ENCODE measurements at regions not wholly inside any gene's neighbourhood (a gene's known extent, or its start where the extent isn't known, plus 50 kb on each side); places are given as distances from the start of the nearest gene placed in this dataset.
"Not testable (repeated sequence)": the region's sequence is repeated elsewhere in the genome, so short reads cannot be mapped to it uniquely, and the experiment has no call there.

DNA sequence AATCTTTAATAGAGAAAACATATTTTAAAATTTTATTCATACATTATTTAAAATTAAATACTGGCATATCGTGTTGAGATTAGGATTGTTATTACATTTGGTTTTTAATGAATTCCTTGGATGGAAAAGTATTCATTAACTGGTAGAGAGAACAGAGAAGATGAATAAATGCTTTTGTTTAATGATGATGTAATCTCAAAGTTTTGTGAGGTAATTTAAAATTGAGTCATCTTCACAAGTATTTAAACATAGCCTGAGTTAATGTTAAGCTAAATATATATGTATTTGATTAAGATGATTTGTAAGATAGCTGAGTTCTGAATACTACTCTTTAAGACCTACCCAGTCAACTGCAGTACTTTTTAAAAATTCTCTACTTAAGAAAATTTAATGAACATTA, 713.4 kb upstream of the VRK2 start:
- DNase-seq (ENCODE audit: low spot score) = no peak

- no peak for DNase-seq (ENCODE audit: low spot score)
These were observed 703.1 kb upstream of the VRK2 start for GRCh38 chr2:57343391-57344006.

- no peak for DNase-seq (ENCODE audit: low spot score)
These were observed 678.4 kb upstream of the VRK2 start for GRCh38 chr2:57368190-57368589.

- DNase-seq (ENCODE audit: low spot score) = no peak
These were observed 675.6 kb upstream of the VRK2 start for GRCh38 chr2:57370882-57371585.

DNA sequence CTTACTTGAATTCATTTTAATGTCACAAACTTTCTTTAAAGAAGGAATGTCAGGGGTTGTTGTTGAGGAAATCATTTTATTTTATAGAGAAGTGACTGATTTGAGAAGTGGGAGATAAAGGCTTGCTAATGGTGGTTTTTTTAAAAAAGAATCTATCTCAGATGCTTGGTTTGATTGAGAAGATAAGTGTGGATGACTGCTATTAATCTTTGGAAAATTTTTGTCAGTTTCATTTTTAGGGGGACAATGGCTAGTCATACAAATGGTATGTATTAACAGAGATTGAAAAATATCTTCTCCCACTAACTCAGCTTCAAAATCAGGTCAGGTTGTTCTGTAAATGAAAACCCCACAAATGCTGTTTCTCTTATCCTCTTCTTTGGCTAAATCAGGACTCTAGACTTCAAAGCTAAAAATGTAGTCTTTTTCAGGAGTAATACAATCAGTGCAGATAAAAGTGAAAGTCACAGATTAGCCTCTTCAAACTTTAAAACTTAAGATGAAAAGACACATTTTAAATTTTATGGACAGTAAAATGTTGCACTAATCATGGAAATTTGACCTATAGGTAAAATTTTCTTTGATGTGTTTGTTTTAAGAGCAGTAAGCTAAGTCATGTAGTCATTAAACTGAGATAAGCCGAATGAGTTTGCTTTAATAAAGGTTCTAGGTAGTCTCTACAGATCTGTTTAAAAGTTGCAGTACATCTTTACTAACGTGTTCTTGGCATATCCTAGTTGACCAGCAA, 674.2 kb upstream of the VRK2 start:
- no peak for DNase-seq (ENCODE audit: low spot score)

- no peak for DNase-seq (ENCODE audit: low spot score)
These were observed 673.1 kb upstream of the VRK2 start for GRCh38 chr2:57373530-57373929.

DNA sequence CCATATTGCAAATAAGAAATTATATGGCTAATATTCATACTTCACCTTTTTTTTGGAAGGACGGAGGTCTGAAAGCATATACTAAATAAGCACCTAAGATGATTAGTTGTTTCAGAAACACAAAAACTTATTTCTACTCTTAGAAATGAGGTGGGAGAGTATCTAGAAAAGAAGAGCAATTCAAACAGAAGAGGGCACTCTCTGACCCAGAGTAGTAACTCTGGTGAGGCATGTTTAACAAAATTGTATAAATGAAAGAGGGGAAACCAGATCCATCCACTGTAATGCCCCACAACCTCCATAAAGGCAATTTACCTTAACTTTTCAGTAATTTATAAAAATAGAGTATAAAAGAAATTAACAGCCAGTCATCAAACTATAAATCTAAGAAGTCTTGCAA, 669.6 kb upstream of the VRK2 start:
- DNase-seq (ENCODE audit: low spot score) = peak; percentile 7

- no peak for DNase-seq (ENCODE audit: low spot score)
These were observed 660.3 kb upstream of the VRK2 start for GRCh38 chr2:57386305-57386704.

DNA sequence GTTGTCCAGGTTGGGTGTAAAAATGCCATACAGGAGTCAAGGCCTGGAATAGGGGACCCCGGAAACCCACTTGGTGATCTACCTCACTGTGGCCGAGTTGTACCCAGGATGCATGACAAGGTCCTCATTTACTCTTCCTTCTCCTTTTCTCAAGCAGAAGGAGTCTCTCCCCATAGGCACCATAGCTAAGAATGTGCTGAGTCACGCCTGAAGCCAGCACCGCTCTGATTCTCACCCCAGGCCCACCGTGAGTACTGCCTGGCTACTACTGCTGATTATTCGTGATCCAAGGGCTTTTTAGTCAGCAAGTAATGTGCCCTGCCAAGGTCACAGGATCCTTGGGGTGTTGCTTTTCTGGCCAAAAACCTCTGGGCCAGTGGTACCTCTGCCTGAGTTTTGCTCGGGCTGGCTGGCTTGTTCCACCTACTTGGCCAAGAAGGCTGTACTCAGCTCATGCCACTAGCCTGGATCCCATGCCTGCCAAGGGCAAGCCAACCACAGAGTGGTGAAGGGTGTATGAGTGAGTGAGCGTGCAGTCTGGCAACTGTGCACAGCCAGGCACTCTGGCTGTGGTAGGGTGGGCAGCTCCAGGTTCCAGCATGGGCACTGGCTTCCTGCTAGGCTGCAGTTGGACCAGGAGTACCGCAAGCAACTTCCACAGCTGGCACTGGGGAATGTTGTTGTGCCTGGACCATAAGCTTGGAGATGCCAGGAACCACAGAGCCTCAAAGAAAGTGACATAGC, 650.1 kb upstream of the VRK2 start:
- no peak for DNase-seq (ENCODE audit: low spot score)

DNA sequence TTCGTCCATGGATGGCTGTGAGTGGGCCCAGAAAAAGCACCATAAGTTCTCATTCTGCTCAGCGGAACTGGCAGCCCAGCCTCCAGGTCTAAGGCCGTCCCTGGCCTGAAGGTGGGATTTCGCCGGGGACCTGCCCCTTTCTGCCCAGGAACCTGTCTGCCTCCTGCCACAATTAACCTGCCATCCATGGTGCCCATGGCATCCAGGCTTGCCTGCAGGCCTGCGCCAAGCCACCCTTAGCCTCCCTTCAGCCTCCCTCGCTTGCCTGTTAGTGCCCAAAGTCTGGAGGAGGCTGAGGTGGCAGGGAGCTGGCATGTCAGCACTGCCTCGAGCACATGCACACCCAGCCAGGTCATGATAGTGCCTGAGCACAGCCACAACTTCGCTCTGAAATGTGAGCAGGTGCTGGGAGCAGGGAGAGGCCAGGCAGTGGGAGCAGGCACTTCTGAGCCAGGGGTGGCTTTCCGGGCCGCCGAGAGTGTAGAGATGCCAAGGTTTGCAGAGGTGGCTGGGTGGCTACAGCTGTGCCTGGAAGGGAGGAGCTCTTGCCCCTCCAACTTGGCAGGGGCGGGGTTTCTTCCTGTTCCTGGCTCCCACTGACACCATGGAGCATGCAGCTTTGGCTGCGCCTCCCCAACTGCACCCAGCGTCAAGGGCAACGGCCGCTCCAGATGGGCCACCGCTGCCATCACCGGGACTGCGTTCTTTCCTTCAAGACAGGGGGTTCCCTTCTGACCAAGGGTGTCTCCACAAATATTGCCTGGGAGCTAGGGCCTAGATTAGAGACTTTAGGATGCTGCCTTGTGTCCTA, 648.9 kb upstream of the VRK2 start:
- DNase-seq (ENCODE audit: low spot score) = no peak

GRCh38 chr2:57399057-57399456, 647.5 kb upstream of the VRK2 start:
- DNase-seq (ENCODE audit: low spot score) = no peak

DNA sequence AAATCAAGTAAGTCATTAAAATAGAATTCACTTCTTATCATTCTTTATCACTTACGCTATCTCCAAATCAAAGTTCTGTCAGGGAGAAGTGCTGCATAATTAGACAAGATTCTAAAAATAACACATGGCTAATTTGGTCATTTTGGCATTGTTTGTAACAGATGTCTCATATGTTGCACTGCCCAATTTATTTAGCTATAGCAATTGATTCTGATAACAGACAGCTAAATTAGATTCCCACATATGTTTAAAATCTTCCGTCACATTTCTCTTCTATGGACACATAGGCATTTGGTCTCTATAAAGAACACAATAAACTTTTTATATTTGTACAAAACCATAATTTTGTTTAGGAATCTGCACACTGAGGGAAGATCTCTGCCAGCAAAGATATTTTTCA, 644.5 kb upstream of the VRK2 start:
- no peak for DNase-seq (ENCODE audit: low spot score)

- DNase-seq (ENCODE audit: low spot score) = no peak
These were observed 643.9 kb upstream of the VRK2 start for GRCh38 chr2:57402755-57403154.

- DNase-seq (ENCODE audit: low spot score) = no peak
These were observed 638.8 kb upstream of the VRK2 start for GRCh38 chr2:57407772-57408201.

- no peak for DNase-seq (ENCODE audit: low spot score)
These were observed 638.0 kb upstream of the VRK2 start for GRCh38 chr2:57408587-57408986.

GRCh38 chr2:57417007-57417406, 629.6 kb upstream of the VRK2 start:
- DNase-seq (ENCODE audit: low spot score) = no peak

GRCh38 chr2:57418859-57419346, 627.7 kb upstream of the VRK2 start:
- not testable (repeated sequence) for DNase-seq (ENCODE audit: low spot score)

GRCh38 chr2:57429831-57430230, 616.8 kb upstream of the VRK2 start:
- DNase-seq (ENCODE audit: low spot score) = no peak

DNA sequence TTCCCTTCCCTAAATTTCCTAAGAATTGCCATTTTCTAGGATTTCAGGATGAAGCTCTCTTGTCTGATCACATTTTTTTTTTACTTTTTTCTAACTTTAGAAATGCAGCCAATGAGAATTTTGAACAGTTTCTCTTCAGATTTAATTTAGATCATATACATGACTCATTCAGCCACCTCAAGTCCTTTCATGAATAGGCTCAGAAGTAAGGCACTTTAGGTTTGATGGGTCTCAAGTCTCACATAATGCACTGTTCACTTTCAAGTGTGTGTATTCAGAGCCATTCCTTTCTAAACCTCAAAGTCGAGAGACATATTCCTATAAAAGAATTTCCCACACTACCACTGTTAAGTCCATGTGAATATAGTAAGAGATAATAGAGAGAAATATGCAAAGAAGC, 614.1 kb upstream of the VRK2 start:
- DNase-seq (ENCODE audit: low spot score) = no peak

GRCh38 chr2:57434441-57434840, 612.2 kb upstream of the VRK2 start:
- DNase-seq (ENCODE audit: low spot score) = no peak

GRCh38 chr2:57434972-57435371, 611.6 kb upstream of the VRK2 start:
- DNase-seq (ENCODE audit: low spot score) = no peak

DNA sequence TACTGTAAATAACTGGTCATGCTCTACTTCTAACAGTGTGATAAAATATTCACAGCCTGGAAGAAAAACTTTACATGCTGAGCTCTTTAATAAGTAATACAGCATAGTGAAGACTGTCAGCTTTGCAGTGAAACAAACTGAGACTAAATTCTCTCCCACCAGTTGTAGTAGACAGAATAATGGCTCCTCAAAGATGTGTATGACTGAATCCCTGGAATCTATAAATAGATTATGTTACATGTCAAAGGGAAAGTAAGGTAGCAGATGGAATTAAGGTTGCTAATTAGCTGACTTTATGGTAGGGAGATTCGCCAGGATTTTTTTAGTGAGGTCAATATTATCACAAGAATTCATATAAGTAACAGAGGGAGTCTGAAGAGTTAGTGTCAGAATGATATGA, 609.5 kb upstream of the VRK2 start:
- no peak for DNase-seq (ENCODE audit: low spot score)
